H1 (cell line): ENCODE measurements at regions not wholly inside any gene's neighbourhood (a gene's known extent, or its start where the extent isn't known, plus 50 kb on each side); places are given as distances from the start of the nearest gene placed in this dataset.

Experiments
- BACH1 ChIP-seq: IDR thresholded peaks from 2 replicates; pipeline ENCODE4 v1.6.1; 2012; ENCODE audit warnings: low read length, improper control_type of control experiment
- CBX8 ChIP-seq: fragments of 300-800, 300-1000 bp; sonication (generic); IDR thresholded peaks from 2 replicates; pipeline ENCODE4 v1.7.1; 2016; ENCODE audit warnings: low read depth, low read length, borderline replicate concordance
- CEBPB ChIP-seq: IDR thresholded peaks from 2 replicates; pipeline ENCODE4 v1.6.1; 2012; ENCODE audit warnings: low read depth, low read length
- CHD2 ChIP-seq: IDR thresholded peaks from 2 replicates; pipeline ENCODE4 v1.6.1; 2012; ENCODE audit warnings: low read length, improper control_type of control experiment
- CTCF ChIP-seq, 3 experiments: IDR thresholded peaks; 1 replicate in 2 of 3; 2 replicates in 1 of 3; pipeline versions ENCODE4 v1.5.1 to v1.6.1; 2011; ENCODE audit warnings: low read length in 3 of 3, mild to moderate bottlenecking in 3 of 3, inconsistent platforms in 2 of 3, low read depth in 1 of 3, moderate library complexity in 1 of 3; ENCODE audit not compliant: insufficient read depth in 1 of 3; ENCODE audit errors: control extremely low read depth in 1 of 3
- MAFK ChIP-seq: IDR thresholded peaks from 2 replicates; pipeline ENCODE4 v1.6.1; 2012; ENCODE audit warnings: low read depth, mild to moderate bottlenecking, improper control_type of control experiment, low read length
- POLR2A ChIP-seq, 2 experiments: IDR thresholded peaks; 1 replicate in 1 of 2; 2 replicates in 1 of 2; pipeline ENCODE4 v1.6.1; 2011; ENCODE audit warnings: low read depth in 2 of 2, low read length in 2 of 2, mild to moderate bottlenecking in 2 of 2; ENCODE audit errors: control extremely low read depth in 1 of 2
- POLR2AphosphoS5 ChIP-seq: IDR thresholded peaks from 2 replicates; pipeline ENCODE4 v1.6.1; 2011; ENCODE audit warnings: low read depth, low read length
- RBBP5 ChIP-seq: IDR thresholded peaks from 2 replicates; pipeline ENCODE4 v1.7.1; 2012; ENCODE audit warnings: low read depth, mild to moderate bottlenecking, inconsistent platforms, low read length, moderate library complexity, borderline replicate concordance
- TAF1 ChIP-seq: IDR thresholded peaks from 2 replicates; pipeline ENCODE4 v1.6.1; 2011; ENCODE audit warnings: mild to moderate bottlenecking, low read depth, low read length
- USF2 ChIP-seq: IDR thresholded peaks from 2 replicates; pipeline ENCODE4 v1.6.1; 2011; ENCODE audit warnings: low read length, improper control_type of control experiment

GRCh38 chr4:115233600-115233999 lies 120.2 kb upstream of the NDST4 start:
- TF ChIP-seq POLR2A (IDR thresholded peaks at IDR 0.05; ENCODE audit: control extremely low read depth in 1 of 2, low read depth in 2 of 2, low read length in 2 of 2) (no peak), CEBPB (no peak), CTCF (IDR thresholded peaks at IDR 0.05; ENCODE audit: control extremely low read depth in 1 of 3, insufficient read depth in 1 of 3, low read depth in 1 of 3, low read length in 3 of 3) (no peak), CBX8 (no peak), TAF1 (no peak), RBBP5 (no peak), BACH1 (no peak), MAFK (no peak), CHD2 (no peak), POLR2AphosphoS5 (no peak), USF2 (no peak)
